Stomach (tissue), 8 donors: ENCODE measurements at regions not wholly inside any gene's neighbourhood (a gene's known extent, or its start where the extent isn't known, plus 50 kb on each side); places are given as distances from the start of the nearest gene placed in this dataset.
A peak's percentile ranks its signal among the peaks of the same experiment; 100 is the strongest.

ENCODE experiments used
- DNase-seq, 2 donors: peaks; one replicate each; pipeline versions ENCODE4 v3.0.0 to v3.0.0-alpha.2; 2013 to 2019
- H3K27ac ChIP-seq, 5 donors: fragments of 200-600 bp in 4 of 5; sonication (generic) in 4 of 5; one replicate each; pipeline ENCODE4 v1.5.1; 2013 to 2019; ENCODE audit warnings: mild to moderate bottlenecking in 1 of 5, moderate library complexity in 1 of 5
- H3K27me3 ChIP-seq, 3 donors: fragments of 200-600 bp; sonication (generic); one replicate each; pipeline ENCODE4 v1.5.1; 2017 to 2019; ENCODE audit warnings: mixed run types in 1 of 3
- H3K36me3 ChIP-seq, 4 donors: fragments of 200-600 bp; sonication (generic); 1 replicate in 3 of 4; 2 replicates in 1 of 4; pipeline ENCODE4 v1.5.1; 2016 to 2019
- H3K4me1 ChIP-seq, 4 donors: fragments of 200-600 bp; sonication (generic); one replicate each; pipeline ENCODE4 v1.5.1; 2016 to 2019
- H3K4me3 ChIP-seq, 4 donors: fragments of 200-600 bp; sonication (generic) in 3 of 4; one replicate each; pipeline ENCODE4 v1.5.1; 2016 to 2019; ENCODE audit warnings: mild to moderate bottlenecking in 1 of 4
- H3K9me3 ChIP-seq, 4 donors: fragments of 200-600 bp; sonication (generic); one replicate each; pipeline ENCODE4 v1.5.1; 2016 to 2019
- EP300 ChIP-seq: sonication (generic); formaldehyde crosslinking; IDR thresholded peaks from one replicate; pipeline ENCODE4 v1.6.1; 2017; ENCODE audit warnings: antibody characterized with exemption
- POLR2A ChIP-seq, 4 donors: fragments of 450-650 bp; IDR thresholded peaks; one replicate each; pipeline ENCODE4 v1.6.1; 2016; ENCODE audit warnings: antibody characterized with exemption in 4 of 4, control low read depth in 2 of 4, mild to moderate bottlenecking in 1 of 4, moderate library complexity in 1 of 4
- POLR2AphosphoS5 ChIP-seq, 3 donors: sonication (generic); formaldehyde crosslinking; IDR thresholded peaks; one replicate each; pipeline ENCODE4 v1.6.1; 2016; ENCODE audit warnings: antibody characterized with exemption in 3 of 3
- WGBS, 5 donors: extraction: QIAGEN DNeasy Blood & Tissue Kit in 3 of 5; methylation state at CpG; one replicate each; pipeline versions ENCODE4 v1.1.5 to v1.1.7; 2013 to 2018; 5-methylcytosine and 5-hydroxymethylcytosine counted together
- intact Hi-C: fragments of 100-400 bp; cut with DNase I; formaldehyde crosslinking; loops from one replicate; pipeline ENCODE4 v1.15.1; 2023; ENCODE audit warnings: low total_unique reads
- TF ChIP-seq, protein P1 (sequence below), 7 experiments: fragments of 450-650 bp in 4 of 7; fragments of 200-600 bp in 3 of 7; sonication (generic) in 3 of 7; IDR thresholded peaks; one replicate each; pipeline ENCODE4 v1.5.1; 2016 to 2019; ENCODE audit warnings: antibody characterized with exemption in 7 of 7, control low read depth in 2 of 7, mild to moderate bottlenecking in 1 of 7
- donor health status: healthy with polysubstance abuse.
- donor health status: Bipolar disorder and iron deficiency.
- donor health status: healthy.

DNA sequence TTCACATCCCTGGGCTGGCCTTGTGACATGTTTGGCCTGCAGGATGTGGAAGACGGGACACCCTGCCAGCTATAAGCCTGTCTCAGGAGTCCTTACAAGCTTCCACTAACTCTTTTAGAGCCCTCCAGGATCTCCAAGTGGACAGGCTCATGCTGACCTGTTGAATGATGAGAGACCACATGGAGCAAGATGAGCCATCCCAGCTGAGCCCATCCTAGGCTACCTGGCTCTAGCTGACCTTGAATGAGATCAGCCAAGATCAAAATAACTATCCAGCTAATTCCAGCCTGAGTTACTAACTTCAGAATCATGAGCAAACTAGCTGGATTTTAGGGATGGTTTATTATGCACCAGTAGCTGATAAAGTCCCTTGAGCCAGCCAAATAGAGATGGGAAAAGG, 169.5 kb downstream of the TFAP2C start:
- peaks cover 0 to 15% (median 12%) of the 10 kb centered on the region in 4 donors for H3K9me3 ChIP-seq
- peaks cover 0 to 49% (median 0%) of the 10 kb centered on the region in 3 donors for H3K27me3 ChIP-seq
- H3K4me1 ChIP-seq: no peaks in the 10 kb centered on the region
- 71 to 83% (median 79%) methylated on average over 1 of the region's 1 CpG for WGBS, 5 donors
- DNase-seq: no peak
- intact Hi-C loops: no loop called here
- TF ChIP-seq, protein P1, sequence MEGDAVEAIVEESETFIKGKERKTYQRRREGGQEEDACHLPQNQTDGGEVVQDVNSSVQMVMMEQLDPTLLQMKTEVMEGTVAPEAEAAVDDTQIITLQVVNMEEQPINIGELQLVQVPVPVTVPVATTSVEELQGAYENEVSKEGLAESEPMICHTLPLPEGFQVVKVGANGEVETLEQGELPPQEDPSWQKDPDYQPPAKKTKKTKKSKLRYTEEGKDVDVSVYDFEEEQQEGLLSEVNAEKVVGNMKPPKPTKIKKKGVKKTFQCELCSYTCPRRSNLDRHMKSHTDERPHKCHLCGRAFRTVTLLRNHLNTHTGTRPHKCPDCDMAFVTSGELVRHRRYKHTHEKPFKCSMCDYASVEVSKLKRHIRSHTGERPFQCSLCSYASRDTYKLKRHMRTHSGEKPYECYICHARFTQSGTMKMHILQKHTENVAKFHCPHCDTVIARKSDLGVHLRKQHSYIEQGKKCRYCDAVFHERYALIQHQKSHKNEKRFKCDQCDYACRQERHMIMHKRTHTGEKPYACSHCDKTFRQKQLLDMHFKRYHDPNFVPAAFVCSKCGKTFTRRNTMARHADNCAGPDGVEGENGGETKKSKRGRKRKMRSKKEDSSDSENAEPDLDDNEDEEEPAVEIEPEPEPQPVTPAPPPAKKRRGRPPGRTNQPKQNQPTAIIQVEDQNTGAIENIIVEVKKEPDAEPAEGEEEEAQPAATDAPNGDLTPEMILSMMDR (IDR thresholded peaks at IDR 0.05): no peak
- no peak for TF ChIP-seq POLR2A (IDR thresholded peaks at IDR 0.05)
- no peak for TF ChIP-seq EP300
- TF ChIP-seq POLR2AphosphoS5 (IDR thresholded peaks at IDR 0.05): no peak
- no peaks in the 10 kb centered on the region for H3K36me3 ChIP-seq
- H3K4me3 ChIP-seq: no peak overlapping the region
- no peak overlapping the region for H3K27ac ChIP-seq

DNA sequence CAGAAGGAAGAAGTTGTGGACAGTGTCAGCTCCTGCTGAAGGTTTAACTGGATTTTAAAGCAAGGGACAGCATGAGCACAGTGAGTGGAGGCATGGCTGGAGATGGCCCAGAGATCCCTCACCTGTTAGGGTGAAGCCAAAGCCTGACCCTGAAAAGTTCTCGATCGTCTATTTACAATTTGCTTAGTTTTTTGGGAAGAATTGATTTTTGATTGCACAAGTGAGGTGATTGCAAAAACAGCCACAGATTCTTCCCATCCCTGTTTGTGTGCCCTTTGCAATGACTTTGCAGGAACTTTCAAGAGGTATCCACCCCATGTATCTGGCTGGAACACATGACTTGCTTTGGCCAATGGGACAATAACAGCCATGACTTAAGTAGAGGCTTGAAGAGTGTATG, 170.1 kb downstream of the TFAP2C start:
- Histone ChIP-seq H3K4me3 (no peak overlapping the region), H3K27me3 (peaks cover 0 to 54% (median 0%) of the 10 kb centered on the region in 3 donors), H3K9me3 (peaks cover 0 to 15% (median 12%) of the 10 kb centered on the region in 4 donors), H3K27ac (no peak overlapping the region), H3K4me1 (no peaks in the 10 kb centered on the region), H3K36me3 (no peaks in the 10 kb centered on the region)
- intact Hi-C loops: no loop called here
- WGBS, 5 donors: 85 to 97% (median 93%) methylated on average over 2 of the region's 2 CpGs
- TF ChIP-seq, protein P1 (IDR thresholded peaks at IDR 0.05): no peak
- no peak for TF ChIP-seq EP300
- no peak for DNase-seq

GRCh38 chr20:56800088-56800487, 171.0 kb downstream of the TFAP2C start:
- Histone ChIP-seq H3K36me3 (no peaks in the 10 kb centered on the region), H3K27me3 (peaks cover 0 to 58% (median 0%) of the 10 kb centered on the region in 3 donors), H3K9me3 (peaks cover 0 to 15% (median 12%) of the 10 kb centered on the region in 4 donors), H3K4me3 (no peak overlapping the region), H3K27ac (no peak overlapping the region), H3K4me1 (no peaks in the 10 kb centered on the region)
- DNase-seq: no peak
- intact Hi-C loops: no loop called here
- TF ChIP-seq POLR2AphosphoS5 (IDR thresholded peaks at IDR 0.05): no peak
- no peak for TF ChIP-seq EP300
- no peak for TF ChIP-seq POLR2A (IDR thresholded peaks at IDR 0.05)
- TF ChIP-seq, protein P1 (IDR thresholded peaks at IDR 0.05): no peak
- 51 to 67% (median 59%) methylated on average over 4 of the region's 4 CpGs for WGBS, 5 donors

DNA sequence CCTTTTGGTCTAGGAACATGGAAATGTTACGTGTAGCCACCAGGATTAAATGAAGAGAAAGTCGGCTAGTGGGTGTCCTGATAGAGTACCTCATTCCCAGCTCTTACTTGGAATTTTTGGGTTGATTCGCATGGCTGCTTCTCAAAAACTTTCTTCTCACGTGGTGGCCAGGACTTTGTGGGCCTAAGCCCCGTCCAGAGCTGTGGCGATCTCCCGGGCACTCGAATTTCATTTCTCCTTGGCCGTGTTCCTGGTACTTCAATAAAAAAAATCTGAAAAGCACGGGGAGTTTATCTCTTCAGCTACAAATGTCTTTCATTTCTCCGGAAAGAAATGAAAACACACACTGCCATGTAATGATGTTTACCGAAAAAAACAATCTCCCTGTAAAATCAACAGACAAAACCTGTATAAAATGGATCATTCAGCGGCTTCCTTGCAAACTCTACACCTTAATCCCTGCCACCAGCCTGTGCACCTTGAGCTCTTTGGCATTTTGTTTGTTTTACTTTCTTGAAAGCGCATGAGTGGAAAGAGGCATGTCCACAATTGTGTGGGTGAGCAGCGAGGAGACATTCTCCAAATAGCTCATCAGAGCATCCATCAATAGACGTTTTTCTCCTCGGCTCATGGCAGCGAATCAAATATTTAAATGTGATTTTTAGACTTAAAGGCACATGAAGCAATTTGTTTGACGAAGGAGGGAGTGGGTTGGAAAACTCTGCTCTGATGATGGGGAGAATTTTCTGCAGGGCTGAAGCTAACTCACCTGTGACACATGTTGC, 173.1 kb downstream of the TFAP2C start:
- 36 to 41% (median 39%) methylated on average over 19 of the region's 19 CpGs for WGBS, 5 donors
- Histone ChIP-seq H3K9me3 (peaks cover 0 to 13% (median 12%) of the 10 kb centered on the region in 4 donors), H3K4me3 (no peak overlapping the region), H3K4me1 (no peaks in the 10 kb centered on the region), H3K27ac (no peak overlapping the region), H3K27me3 (peaks cover 0 to 63% (median 5%) of the 10 kb centered on the region in 3 donors), H3K36me3 (no peaks in the 10 kb centered on the region)
- TF ChIP-seq EP300: no peak
- TF ChIP-seq POLR2AphosphoS5 (IDR thresholded peaks at IDR 0.05): no peak
- TF ChIP-seq, protein P1 (IDR thresholded peaks at IDR 0.05): no peak
- no peak for TF ChIP-seq POLR2A (IDR thresholded peaks at IDR 0.05)
- peak in 1 of 2 donors; percentile 34 for DNase-seq
- intact Hi-C loops: no loop called here
